Effector CD4-positive, alpha-beta T cell (primary cell): ENCODE measurements at regions not wholly inside any gene's neighbourhood (a gene's known extent, or its start where the extent isn't known, plus 50 kb on each side); places are given as distances from the start of the nearest gene placed in this dataset.

ENCODE experiments used
- DNase-seq: peaks from one replicate; pipeline ENCODE4 v3.0.0-alpha.2; 2020

DNA sequence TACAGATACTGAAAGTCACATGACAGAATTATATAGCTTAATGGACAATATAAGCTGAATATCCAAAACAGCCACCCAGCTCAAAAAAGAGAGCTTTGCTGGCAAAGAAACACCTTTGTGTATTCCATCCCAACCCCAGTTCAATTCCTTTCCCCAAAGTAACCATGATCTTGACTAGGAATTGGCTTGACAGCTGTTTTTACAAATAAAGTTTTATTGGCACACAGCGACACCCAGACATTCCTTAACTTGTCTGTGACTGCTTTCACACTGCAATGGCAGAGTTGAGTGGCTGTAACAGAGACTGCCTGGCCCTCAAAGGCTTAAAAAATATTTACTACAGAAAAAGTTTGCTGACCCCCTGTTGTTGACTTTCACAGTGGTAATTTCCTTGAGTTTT lies 264.0 kb upstream of the TSHZ2 start:
- DNase-seq = no peak

DNA sequence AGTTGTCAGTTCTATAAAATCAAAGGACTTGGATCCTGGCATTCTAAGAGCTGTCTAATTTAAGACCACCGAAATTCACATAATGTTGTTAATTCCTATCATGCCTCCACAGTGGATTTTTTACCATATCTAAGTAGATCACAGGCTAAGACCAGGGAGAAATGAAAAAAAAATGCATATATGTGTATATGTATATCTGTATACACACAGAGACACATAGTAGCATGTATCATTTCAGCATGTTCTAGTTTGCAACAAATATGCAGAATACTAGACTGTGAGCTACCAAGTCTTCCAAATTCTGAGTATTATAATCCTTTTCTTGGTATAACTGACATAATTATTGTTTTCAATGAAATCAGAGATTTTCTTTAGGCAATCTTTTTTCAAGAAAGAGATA lies 267.6 kb upstream of the TSHZ2 start:
- DNase-seq = no peak

DNA sequence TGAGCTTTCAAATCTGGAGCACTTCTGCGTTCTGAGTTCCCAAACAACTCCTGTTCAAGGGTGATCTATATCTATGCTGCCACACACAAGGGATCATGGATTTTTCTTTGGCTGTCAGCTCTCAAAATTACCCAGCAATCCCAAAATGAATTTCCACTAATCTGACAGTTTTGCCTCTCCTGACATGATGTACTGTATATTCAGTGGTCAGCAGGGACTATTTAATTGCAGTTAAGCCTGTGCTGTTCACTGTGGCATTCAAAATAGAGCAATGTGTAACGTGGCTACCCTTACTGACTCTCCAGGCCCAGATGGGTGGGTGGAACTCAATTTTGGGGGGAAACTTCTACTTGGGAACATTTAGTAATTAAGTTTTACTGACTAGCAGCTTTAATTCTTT lies 283.8 kb upstream of the TSHZ2 start:
- no peak for DNase-seq

DNA sequence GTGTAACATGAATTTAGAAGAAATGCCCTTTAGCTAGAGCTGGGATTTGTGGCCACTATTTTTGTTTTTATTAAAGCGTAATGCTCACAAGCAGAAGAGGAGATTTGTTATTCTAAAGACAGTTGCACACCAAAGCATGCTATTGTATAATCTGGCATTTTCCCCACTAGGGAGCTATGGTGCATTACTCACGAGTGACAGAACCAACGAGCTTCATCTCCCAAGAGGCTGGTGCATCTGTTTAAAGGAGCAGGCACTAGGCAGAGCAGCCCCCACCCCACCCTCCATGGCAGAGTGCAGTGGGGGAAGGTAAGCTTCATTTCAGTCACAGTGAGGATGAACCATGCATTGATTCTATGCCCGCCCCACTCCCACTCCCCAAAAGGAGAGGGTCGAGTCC lies 287.3 kb upstream of the TSHZ2 start:
- no peak for DNase-seq

DNA sequence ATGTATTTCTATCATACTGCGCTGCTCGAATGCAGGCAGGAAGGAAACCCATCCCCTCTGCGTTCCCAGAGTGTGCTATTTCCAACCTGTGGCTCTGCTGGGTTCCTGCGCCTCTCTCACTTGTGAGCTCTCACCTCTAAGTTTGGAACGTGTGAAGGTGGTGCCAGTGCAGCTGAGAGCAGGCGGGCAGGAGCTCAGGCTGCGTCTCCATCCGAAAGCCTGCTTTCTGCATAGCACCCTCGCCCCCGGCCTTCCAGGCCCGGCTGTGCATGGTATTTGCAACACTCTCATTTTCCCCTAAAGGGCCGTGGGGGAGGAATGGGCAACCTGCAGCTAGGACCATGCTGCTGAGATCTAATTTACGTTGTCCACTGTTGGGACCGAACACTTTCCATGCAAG lies 288.0 kb upstream of the TSHZ2 start:
- DNase-seq = no peak

DNA sequence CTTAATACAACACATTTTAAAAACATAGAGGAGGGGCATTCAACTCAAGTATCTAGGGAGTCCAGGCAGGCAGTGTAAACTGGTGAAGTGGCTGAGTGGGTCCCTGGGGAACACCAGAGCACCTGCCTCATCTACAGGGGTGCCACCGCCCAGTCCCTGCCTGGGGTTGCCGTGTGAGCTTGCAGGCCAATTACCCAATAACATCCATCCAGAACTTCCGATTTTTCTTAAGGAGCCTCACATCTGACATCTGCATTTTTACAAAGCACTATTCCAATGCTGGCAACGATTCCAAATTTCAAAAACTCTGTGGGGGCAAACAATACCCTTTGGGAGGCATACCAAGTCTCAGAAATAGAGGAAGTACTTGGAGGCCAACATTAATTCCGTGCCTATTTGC lies 288.4 kb upstream of the TSHZ2 start:
- no peak for DNase-seq

DNA sequence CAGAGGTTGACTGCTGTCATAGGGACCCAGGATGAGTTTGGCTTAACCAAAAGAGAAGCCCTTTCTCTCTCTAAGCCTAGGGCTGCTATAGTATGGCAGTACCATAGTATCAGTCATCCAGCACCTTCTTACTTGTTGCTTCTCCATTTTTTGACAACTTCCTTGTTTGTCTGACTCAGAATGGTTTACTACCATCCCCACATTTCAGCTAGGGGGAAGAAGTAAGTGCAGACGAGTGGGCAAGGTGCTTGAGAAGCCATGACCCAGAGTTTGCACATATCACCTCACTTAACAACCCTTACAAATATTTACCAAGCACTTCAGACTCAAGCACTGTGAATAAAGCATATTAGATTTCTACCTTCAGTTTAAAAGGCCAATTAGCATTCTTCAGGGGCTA lies 289.9 kb upstream of the TSHZ2 start:
- no peak for DNase-seq

DNA sequence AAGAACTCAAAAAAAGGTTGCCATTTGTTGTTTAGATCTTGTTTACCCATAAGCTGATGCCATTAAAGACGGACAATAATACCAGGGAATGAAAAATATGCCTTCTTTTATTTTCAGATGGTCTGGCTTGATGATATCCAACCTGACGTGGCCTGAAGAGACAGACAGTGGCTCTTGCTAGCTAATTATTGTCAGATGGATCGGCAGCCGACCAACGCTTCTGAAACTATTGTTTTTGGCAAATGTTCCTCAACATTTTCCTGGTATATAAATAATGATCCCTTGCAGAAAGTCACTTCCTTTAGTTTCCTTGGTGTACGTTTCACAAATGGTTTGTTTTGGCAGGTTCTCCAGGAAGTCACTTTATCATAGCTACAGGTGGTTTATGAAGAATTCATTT lies 290.9 kb upstream of the TSHZ2 start:
- DNase-seq = no peak

DNA sequence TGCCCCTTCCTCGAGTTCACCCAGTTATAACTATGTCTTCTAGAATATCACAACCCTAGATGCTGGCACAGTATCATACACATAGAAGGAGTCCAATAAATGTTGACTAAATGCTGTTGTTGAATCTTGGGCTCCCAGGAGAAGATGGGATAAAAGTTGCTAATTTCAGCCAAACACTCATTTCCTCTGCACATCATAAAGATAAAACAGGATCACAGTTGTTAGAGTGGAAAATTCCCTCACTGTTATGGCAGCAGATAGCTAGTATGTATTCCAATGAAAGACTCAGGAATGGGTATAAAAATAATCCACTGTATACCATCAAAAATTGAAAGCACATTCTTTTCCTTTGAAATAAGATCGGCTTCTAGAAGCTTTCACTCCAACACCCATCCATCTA lies 294.9 kb upstream of the TSHZ2 start:
- DNase-seq = no peak

GRCh38 chr20:52676283-52676995 lies 295.7 kb upstream of the TSHZ2 start:
- DNase-seq = no peak

- no peak for DNase-seq
Measured at GRCh38 chr20:52675375-52675774, 296.8 kb upstream of the TSHZ2 start.

DNA sequence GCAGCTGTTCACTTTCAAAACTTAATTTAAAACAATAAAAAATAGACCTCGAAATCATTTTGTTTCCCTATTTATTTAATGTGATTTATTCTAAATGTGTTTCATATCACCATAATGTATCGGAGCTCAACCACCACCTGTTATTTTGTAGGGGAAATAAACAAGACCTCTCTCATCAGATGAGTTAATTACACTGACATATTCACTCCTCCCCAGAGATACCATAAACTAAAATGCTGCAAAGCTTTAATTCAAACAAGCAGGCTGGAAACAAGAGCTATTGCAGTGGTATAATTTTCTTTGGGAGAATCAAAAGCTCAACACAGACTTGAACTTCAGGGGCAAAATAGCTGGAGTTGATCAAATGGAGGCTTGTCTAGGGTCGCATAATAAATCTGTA lies 303.5 kb upstream of the TSHZ2 start:
- no peak for DNase-seq

GRCh38 chr20:52667358-52667757 lies 304.8 kb upstream of the TSHZ2 start:
- no peak for DNase-seq

- no peak for DNase-seq
Measured at GRCh38 chr20:52665441-52665840, 306.7 kb upstream of the TSHZ2 start.

GRCh38 chr20:52655395-52655794 lies 316.8 kb upstream of the TSHZ2 start:
- DNase-seq = no peak

- DNase-seq = no peak
Measured at GRCh38 chr20:52654567-52654966, 317.6 kb upstream of the TSHZ2 start.

DNA sequence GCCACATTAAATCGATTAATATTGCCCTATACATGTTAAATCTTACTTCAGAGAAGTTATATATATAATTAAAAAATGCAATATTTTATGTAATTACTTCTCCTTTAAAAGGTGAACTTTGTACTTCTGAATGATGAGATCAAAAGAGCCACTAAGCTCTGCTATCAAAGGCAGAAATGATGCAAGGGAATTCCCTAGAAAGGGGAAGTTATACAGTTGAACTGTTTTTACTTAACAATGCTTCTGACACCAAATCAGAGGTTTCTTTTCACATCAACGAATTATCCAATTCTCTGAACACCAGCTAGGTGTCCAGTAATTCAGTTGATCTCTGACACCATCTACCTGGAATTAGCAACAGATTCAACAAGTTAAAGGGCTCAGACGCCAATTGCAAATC lies 319.9 kb upstream of the TSHZ2 start:
- DNase-seq = no peak

DNA sequence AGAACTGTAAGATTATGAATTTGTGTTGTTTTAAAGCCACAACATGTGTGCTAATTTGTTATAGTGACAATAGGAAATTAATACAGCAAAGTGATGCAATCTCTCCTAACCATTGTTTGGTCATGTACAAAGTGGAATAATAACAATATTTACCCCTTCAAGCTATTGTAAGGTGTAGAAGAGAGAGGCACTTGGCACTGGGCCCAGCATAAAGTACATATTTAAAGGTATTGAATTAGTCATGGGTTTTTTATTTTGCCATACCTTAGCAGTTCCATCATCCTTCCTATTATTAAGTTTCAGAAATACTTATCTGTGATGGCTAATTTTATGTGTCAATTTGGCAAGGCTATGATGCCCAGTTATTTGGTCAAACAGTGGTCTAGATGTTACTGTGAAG lies 322.4 kb upstream of the TSHZ2 start:
- no peak for DNase-seq

- DNase-seq = no peak
Measured at GRCh38 chr20:52645822-52646221, 326.3 kb upstream of the TSHZ2 start.

GRCh38 chr20:52643034-52643433 lies 329.1 kb upstream of the TSHZ2 start:
- no peak for DNase-seq

GRCh38 chr20:52637201-52637600 lies 335.0 kb upstream of the TSHZ2 start:
- DNase-seq = no peak

DNA sequence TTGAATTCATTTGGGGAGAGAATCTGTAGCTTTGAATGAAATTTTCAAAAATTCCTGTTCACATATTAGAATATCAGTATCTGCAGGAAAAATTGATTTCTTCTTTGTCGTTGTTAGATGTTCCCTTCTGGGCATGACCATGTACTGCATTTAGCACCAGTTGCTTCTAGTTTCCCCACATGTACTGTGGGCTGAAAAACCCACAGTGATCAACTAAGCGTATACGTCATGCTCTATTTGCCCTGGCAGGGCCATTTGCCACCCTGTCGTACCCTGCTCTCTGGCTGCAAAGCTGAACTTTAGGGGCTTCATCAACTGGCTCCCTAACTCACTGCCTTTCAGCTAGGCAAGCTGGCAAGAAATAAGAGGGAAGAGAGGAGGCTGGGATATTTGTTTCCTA lies 340.7 kb upstream of the TSHZ2 start:
- DNase-seq = no peak

GRCh38 chr20:52630138-52630537 lies 342.0 kb upstream of the TSHZ2 start:
- no peak for DNase-seq

DNA sequence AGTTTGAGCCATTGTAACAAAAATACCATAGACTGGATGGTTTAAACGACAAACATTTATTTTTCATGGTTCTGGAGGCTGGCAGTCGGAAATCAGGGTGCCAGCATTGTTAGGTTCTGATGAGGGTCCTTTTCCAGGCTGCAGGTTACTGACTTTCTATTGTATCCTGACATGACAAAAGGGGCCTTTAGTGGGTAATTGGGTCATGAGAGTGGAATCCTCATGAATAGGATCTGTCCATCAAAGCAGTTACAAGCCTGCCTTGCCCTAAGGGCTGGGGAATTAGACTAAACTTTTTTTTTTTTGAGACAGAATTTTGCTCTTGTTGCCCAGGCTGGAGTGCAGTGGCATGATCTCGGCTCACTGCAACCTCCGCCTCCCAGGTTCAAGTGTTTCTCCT lies 347.9 kb upstream of the TSHZ2 start:
- no peak for DNase-seq

DNA sequence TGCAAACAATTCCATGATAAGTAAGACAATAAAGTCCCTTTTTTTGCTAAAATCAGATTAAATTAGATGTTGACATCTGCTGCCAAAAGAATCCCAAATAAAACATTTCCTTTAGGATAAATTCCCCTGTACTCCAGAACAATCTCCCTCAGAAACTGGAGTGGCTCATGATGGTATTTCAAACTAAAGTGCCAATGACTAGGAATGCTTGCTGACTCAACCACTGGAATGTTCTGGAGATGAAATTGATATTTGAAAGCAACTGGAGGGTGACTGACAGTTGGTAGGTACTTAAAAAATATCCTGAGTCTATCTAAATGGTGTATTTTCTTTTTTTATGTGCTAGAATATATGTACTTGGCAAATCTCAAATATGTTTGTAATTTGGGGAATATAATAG lies 350.1 kb upstream of the TSHZ2 start:
- DNase-seq = no peak

DNA sequence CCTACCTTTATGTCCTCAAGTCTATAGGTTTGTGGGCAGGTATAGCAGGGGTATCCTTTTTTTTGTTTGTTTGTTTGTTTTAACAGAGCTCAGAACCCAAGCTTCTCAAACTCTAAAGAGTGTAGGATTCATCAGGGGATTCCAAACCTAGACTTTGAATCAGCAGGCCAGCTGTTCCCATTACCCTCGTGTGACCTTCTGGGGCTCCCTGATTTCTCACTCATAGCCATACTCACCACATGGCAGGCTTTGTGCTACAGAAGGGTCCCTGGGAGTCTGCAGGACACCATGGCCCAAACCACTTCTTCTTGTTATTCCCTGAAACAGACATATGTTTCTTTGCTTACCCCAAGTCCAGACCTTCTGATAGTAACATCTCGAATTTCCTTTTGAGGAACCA lies 350.8 kb upstream of the TSHZ2 start:
- no peak for DNase-seq
